ENCODE measurements at regions not wholly inside any gene's neighbourhood (a gene's known extent, or its start where the extent isn't known, plus 50 kb on each side); places are given as distances from the start of the nearest gene placed in this dataset.

GRCh38 chr7:69109246-69109645 lies 489.0 kb upstream of the AUTS2 start:
- TF ChIP-seq CTCF (conservative IDR thresholded peaks at IDR 0.05; ENCODE audit: low read length) (no peak), EZH2phosphoT487 (IDR thresholded peaks at IDR 0.05; ENCODE audit: borderline replicate concordance) (no peak)
